Mammary epithelial cell (primary cell): ENCODE measurements at regions not wholly inside any gene's neighbourhood (a gene's known extent, or its start where the extent isn't known, plus 50 kb on each side); places are given as distances from the start of the nearest gene placed in this dataset.

Experiments used
- CTCF ChIP-seq, 2 donors: IDR thresholded peaks in 1 of 2; conservative IDR thresholded peaks in 1 of 2; 2 replicates each; pipeline ENCODE4 v1.5.1; 2011 to 2012; ENCODE audit warnings: inconsistent platforms in 2 of 2, low read length in 2 of 2, mild to moderate bottlenecking in 2 of 2, control low read depth in 1 of 2, low read depth in 1 of 2; ENCODE audit not compliant: insufficient read depth in 1 of 2; ENCODE audit errors: extremely low read depth in 1 of 2
- EZH2 ChIP-seq: IDR thresholded peaks from 2 replicates; pipeline ENCODE4 v1.6.1; 2012; ENCODE audit warnings: low read length, inconsistent platforms, borderline replicate concordance

- no peak for TF ChIP-seq CTCF (conservative IDR thresholded peaks at IDR 0.05 in 1 of 2, IDR thresholded peaks at IDR 0.05 in 1 of 2; ENCODE audit: extremely low read depth in 1 of 2, insufficient read depth in 1 of 2, low read depth in 1 of 2, low read length in 2 of 2)
- TF ChIP-seq EZH2: no peak
Observed at GRCh38 chr18:56333839-56334238, 304.6 kb downstream of the TXNL1 start.
